RWPE1 (cell line): ENCODE measurements at regions not wholly inside any gene's neighbourhood (a gene's known extent, or its start where the extent isn't known, plus 50 kb on each side); places are given as distances from the start of the nearest gene placed in this dataset.

Source experiments
- CTCF ChIA-PET: fragments of 350-600 bp; sonication (Branson Sonifier 250); formaldehyde crosslinking; extraction: SDS; loops from one replicate; lab custom pipeline; 2021; lab: Yijun Ruan, JAX
- POLR2A ChIA-PET: fragments of 400-600 bp; formaldehyde crosslinking; extraction: SDS; loops from one replicate; lab custom pipeline; 2020; ENCODE audit warnings: antibody characterized with exemption; ENCODE audit not compliant: low non-redundant PET; lab: Yijun Ruan, JAX
- DNase-seq: peaks from one replicate; pipeline ENCODE4 v3.0.0; 2012; ENCODE audit warnings: low spot score
- H3K27ac ChIP-seq: fragments of 450-650 bp; 2 replicates; pipeline ENCODE4 v1.5.1; 2017
- TF ChIP-seq, protein P1 (sequence below): fragments of 450-650 bp; conservative IDR thresholded peaks from 2 replicates; pipeline ENCODE4 v1.5.1; 2017; ENCODE audit warnings: low read depth, mild to moderate bottlenecking

DNA sequence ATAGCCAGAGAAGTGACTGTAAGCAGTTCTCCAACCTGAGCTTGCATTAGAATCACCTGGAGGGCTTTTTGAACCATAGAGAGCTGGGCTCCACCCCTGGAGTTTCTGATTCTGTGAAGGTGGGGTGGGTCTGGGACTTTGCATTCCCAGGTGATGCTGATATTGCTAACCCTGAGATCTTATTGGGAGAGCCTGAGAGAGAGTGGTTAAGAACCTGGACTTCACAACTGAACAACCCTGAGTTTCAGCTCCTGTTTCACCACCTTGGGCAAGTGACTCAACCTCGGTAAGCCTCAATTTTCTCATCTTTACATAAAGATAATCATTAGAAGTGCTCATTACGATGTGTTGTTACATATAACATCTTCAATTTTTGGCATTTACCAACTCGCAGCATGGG lies 498.6 kb downstream of the EBF1 start:
- CTCF ChIA-PET: no interaction called here
- TF ChIP-seq, protein P1, sequence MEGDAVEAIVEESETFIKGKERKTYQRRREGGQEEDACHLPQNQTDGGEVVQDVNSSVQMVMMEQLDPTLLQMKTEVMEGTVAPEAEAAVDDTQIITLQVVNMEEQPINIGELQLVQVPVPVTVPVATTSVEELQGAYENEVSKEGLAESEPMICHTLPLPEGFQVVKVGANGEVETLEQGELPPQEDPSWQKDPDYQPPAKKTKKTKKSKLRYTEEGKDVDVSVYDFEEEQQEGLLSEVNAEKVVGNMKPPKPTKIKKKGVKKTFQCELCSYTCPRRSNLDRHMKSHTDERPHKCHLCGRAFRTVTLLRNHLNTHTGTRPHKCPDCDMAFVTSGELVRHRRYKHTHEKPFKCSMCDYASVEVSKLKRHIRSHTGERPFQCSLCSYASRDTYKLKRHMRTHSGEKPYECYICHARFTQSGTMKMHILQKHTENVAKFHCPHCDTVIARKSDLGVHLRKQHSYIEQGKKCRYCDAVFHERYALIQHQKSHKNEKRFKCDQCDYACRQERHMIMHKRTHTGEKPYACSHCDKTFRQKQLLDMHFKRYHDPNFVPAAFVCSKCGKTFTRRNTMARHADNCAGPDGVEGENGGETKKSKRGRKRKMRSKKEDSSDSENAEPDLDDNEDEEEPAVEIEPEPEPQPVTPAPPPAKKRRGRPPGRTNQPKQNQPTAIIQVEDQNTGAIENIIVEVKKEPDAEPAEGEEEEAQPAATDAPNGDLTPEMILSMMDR: no peak

GRCh38 chr5:158600679-158601078 lies 499.0 kb downstream of the EBF1 start:
- no peak for DNase-seq
- CTCF ChIA-PET: no interaction called here
- TF ChIP-seq, protein P1: no peak
- POLR2A ChIA-PET: no interaction called here
- H3K27ac ChIP-seq: no peak overlapping the region

More for the DNA sequence above, 498.6 kb downstream of the EBF1 start:
- POLR2A ChIA-PET: no interaction called here
- DNase-seq: no peak
- no peak overlapping the region for H3K27ac ChIP-seq

DNA sequence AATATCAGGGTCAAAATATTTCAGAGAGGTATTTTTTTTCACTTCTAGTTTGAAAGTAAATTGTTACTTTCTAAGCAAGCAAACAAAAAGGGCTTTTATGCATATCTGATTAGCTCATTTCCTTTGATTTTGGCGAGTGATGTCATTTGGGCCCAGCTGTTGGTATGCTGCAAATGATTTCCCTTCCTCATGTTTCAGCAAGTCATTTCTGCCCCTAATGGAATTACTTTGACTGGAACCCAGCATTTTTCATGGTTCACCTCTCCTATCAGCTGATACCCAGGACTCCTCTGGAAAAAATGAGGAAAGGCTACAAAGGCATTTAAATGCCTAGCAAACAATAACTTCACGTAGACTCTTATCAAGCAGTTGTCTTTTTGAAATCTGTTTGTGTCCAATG lies 500.6 kb downstream of the EBF1 start:
- no peak overlapping the region for H3K27ac ChIP-seq
- DNase-seq: no peak
- TF ChIP-seq, protein P1: no peak
- ChIA-PET POLR2A (no interaction called here), CTCF (no interaction called here)

DNA sequence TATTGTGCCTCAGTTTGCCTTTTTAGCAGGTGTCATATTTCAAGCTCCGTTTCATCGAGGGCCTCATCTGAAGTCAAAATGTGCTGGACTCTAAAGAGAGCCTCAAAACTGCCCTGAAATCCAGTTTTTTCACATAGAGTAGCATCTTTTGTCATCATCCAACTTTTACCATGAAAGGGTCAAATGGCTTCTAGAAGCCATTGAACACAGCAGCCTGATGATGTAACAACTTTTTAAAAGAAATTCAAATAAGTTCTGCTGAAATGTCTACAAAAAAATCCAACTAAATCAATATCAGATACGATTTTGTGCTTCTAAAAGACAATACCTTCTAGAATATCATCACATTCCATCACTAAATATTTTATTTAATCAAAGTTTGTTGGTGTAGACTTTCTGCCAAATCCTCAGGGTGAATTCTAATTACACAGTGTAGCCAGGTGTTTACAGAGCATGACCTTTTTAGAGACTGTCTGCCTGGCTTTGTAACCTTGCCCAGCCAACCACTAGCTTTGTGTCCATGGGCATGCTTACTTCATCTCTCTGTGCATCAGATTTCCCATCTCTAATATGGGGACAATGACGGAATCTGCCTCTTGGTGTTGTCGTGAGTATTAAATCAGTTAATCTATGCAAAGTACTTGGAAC lies 505.0 kb downstream of the EBF1 start:
- no peak overlapping the region for H3K27ac ChIP-seq
- DNase-seq: no peak
- CTCF ChIA-PET: no interaction called here
- TF ChIP-seq, protein P1: no peak
- POLR2A ChIA-PET: no interaction called here

DNA sequence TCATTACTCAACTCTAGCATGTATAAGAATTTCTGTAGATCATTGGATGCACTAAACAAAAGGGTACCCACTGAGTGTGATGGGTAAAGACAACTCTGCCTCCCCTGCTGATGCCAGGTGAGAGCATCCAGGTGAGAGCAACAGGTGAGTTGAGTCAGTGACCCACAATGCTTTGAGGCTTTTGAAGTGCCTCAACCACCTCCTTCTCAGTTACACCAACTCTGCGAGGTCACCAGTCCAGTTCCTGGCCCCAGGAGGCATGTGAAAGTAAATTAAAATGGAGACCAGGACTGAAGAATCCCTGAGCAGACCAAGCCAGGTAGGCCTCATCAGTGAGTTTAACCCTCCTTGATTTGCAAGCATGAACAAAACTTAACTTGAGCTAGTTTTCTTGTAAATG lies 505.8 kb downstream of the EBF1 start:
- TF ChIP-seq, protein P1: no peak
- CTCF ChIA-PET: no interaction called here
- POLR2A ChIA-PET: no interaction called here
- H3K27ac ChIP-seq: no peak overlapping the region
- no peak for DNase-seq

DNA sequence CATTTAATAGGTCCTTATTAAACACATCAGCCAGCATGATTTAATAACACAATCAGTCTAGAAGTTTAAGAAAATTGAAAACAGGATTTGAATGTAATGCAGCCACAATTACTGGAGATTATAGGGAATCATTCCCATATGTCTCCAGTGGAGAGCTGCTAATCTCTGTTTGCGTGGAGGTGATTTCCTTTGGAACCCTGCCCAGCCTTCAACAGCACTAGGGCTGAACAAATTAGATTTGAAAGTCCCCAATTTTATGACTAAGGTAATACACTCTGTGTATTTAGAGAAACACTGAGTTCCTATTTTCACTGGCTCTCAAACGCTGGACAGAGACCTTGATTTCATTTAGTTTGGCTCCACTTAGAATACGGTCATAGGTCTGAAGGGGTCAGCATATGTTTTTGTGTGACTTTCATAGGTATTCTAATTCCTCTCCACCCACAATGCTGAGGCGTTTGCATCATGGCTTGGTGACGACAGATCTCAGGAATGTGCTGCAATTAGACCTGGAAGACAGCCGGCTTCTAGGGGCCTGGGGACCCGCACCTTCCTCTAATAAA lies 508.3 kb downstream of the EBF1 start:
- peak; percentile 37 for DNase-seq
- CTCF ChIA-PET: interaction anchor here (0.7 kb wide), 1 partner anchor 411 kb away, joined by 3 read pairs; no protein-coding TSS in a partner anchor
- POLR2A ChIA-PET: no interaction called here
- TF ChIP-seq, protein P1: no peak
- no peak overlapping the region for H3K27ac ChIP-seq
